ENCODE measurements at regions not wholly inside any gene's neighbourhood (a gene's known extent, or its start where the extent isn't known, plus 50 kb on each side); places are given as distances from the start of the nearest gene placed in this dataset.

- Histone ChIP-seq H3K79me1 (ENCODE audit: insufficient read depth, low read depth, low read length, poor library complexity, severe bottlenecking) (no peaks in the 10 kb centered on the region), H3K9ac (ENCODE audit: extremely low read depth, insufficient read length, low read length) (no peak overlapping the region), H3K4me2 (ENCODE audit: insufficient read depth, insufficient read length, low read length) (no peak overlapping the region), H3K23ac (ENCODE audit: insufficient read length, low read depth, low read length) (no peak overlapping the region), H3K27ac (ENCODE audit: insufficient read length, low read depth, low read length) (no peak overlapping the region), H4K91ac (ENCODE audit: insufficient read length, low read depth, low read length) (no peak overlapping the region), H2BK12ac (ENCODE audit: insufficient read length, low read depth, low read length) (no peak overlapping the region), H3K18ac (ENCODE audit: insufficient read length, low read depth, low read length) (no peak overlapping the region), H3K79me2 (ENCODE audit: insufficient read depth, low read length) (peaks cover 2% of the 10 kb centered on the region; the same call in 1 of the 2 replicates), H3K4ac (ENCODE audit: low read depth, low read length) (no peak overlapping the region), H2BK15ac (ENCODE audit: low read depth, low read length) (no peak overlapping the region), H3K27me3 (ENCODE audit: insufficient read depth, low read length) (no peaks in the 10 kb centered on the region; the same call in 1 of the 2 replicates), H4K20me1 (ENCODE audit: control insufficient read depth, insufficient read depth, insufficient read length) (peaks cover 4% of the 10 kb centered on the region), H3K23me2 (ENCODE audit: insufficient read length, low read depth, low read length, poor library complexity, severe bottlenecking) (peaks cover 4% of the 10 kb centered on the region), H3K14ac (ENCODE audit: insufficient read depth, low read length) (no peak overlapping the region), H2BK20ac (ENCODE audit: low read depth, low read length, poor library complexity, severe bottlenecking) (no peak overlapping the region), H2BK5ac (ENCODE audit: insufficient read length, low read length) (no peak overlapping the region), H4K8ac (replicated peaks; ENCODE audit: insufficient read length, low read depth, low read length) (no peak overlapping the region), H2AK5ac (ENCODE audit: insufficient read length, low read length) (no peak overlapping the region), H3T11ph (ENCODE audit: low read length) (no peak overlapping the region), H3K56ac (ENCODE audit: insufficient read length, low read depth, low read length) (no peak overlapping the region), H2BK120ac (ENCODE audit: low read depth, low read length, poor library complexity, severe bottlenecking) (no peak overlapping the region), H2AFZ (ENCODE audit: low read length) (no peak overlapping the region), H3K9me3 (ENCODE audit: control insufficient read depth, low read depth, low read length) (no peaks in the 10 kb centered on the region), H3K4me1 (ENCODE audit: insufficient read depth, low read length) (peaks cover 4% of the 10 kb centered on the region; the same call in 1 of the 2 replicates), H4K5ac (ENCODE audit: insufficient read length, low read depth, low read length) (no peak overlapping the region)
- Mint-ChIP-seq H3K4me1 (no peaks in the 10 kb centered on the region), H3K27ac (no peak overlapping the region), H3K9me3 (peaks cover 0 to 5% of the 10 kb centered on the region in 2 experiments; a peak in 1 of 5 replicates), H3K27me3 (ENCODE audit: low read depth) (peaks cover 52% of the 10 kb centered on the region), H3K36me3 (ENCODE audit: insufficient read depth in 1 of 3, low read depth in 3 of 3) (no peaks in the 10 kb centered on the region), H3K4me3 (no peak overlapping the region)
- no peak for TF ChIP-seq CTCF (conservative IDR thresholded peaks at IDR 0.05)
- DNase-seq, result no peak
- WGBS (ENCODE audit: extremely low coverage, insufficient read length, low lambda C conversion rate), result no CpG with 5 or more reads among the region's 19 CpGs
Observed at GRCh38 chr17:79389896-79390295, 221.0 kb downstream of the RBFOX3 start.

All from H9 (cell line).